HAP-1 (cell line): ENCODE measurements at regions not wholly inside any gene's neighbourhood (a gene's known extent, or its start where the extent isn't known, plus 50 kb on each side); places are given as distances from the start of the nearest gene placed in this dataset.
"Not testable (repeated sequence)": the region's sequence is repeated elsewhere in the genome, so short reads cannot be mapped to it uniquely, and the experiment has no call there.

Experiments
- DNase-seq, 2 experiments: peaks; one replicate each; pipeline ENCODE4 v3.0.0-alpha.2; 2016 to 2020; ENCODE audit warnings: low spot score in 2 of 2
- H3K27me3 ChIP-seq: fragments of 250-450 bp; sonication (Bioruptor Pico); 2 replicates; pipeline ENCODE4 v1.5.1; 2020; ENCODE audit warnings: low read depth, mild to moderate bottlenecking, moderate library complexity
- H3K36me3 ChIP-seq: fragments of 250-450 bp; sonication (Bioruptor Pico); replicated peaks from 2 replicates; pipeline ENCODE4 v1.5.1; 2020; ENCODE audit warnings: mild to moderate bottlenecking
- H3K4me1 ChIP-seq: fragments of 250-450 bp; sonication (Bioruptor Pico); 2 replicates; pipeline ENCODE4 v1.5.1; 2020; ENCODE audit warnings: mild to moderate bottlenecking
- H3K4me3 ChIP-seq: fragments of 250-450 bp; sonication (Bioruptor Pico); 2 replicates; pipeline ENCODE4 v1.5.1; 2020; ENCODE audit warnings: mild to moderate bottlenecking, moderate library complexity
- H3K9me3 ChIP-seq: fragments of 250-450 bp; sonication (Bioruptor Pico); 2 replicates; pipeline ENCODE4 v1.5.1; 2020; ENCODE audit warnings: mild to moderate bottlenecking, moderate library complexity
- in situ Hi-C: fragments of 300-500 bp; cut with MboI; formaldehyde crosslinking; loops from 3 replicates; pipeline ENCODE4 v1.14.3; 2020; ENCODE audit warnings: low sequenced_read_pairs, inconsistent platforms, mixed read lengths

DNA sequence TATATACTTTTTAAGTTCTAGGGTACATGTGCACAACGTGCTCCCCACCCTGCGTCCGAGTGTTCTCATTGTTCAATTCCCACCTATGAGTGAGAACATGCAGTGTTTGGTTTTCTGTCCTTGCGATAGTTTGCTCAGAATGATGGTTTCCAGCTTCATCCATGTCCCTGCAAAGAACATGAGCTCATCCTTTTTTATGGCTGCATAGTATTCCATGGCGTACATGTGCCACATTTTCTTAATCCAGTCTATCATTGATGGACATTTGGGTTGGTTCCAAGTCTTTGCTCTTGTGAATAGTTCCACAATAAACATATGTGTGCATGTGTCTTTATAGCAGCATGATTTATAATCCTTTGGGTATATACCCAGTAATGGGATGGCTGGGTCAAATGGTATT, 148.1 kb upstream of the CHST15 start:
- H3K9me3 ChIP-seq, H3K36me3 ChIP-seq, H3K4me1 ChIP-seq, H3K4me3 ChIP-seq, H3K27me3 ChIP-seq, in situ Hi-C loops, DNase-seq: not testable (repeated sequence)

DNA sequence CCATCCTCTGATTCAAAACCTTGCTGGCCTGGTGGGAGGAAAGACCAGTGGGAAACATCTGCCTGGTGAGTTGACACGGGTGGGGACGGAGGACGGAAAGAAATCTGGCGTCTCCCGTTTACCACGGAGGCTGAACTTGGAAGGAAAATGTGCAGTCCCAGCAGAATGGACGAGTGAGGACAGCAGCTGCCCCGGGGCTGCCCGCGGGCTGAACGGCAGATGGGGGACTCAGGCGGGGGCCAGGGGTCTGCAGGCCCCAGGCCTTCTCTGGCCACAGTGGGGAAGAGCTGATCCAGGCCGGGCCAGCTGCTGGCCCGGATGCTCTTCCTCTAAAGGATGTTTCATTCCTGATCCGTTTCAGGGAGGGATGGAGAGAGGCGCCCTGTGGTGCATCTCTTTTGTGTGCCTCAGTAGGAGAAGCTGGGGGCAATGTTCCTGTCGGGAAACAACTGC, 147.5 kb upstream of the CHST15 start:
- H3K27me3 ChIP-seq: no peaks in the 10 kb centered on the region
- in situ Hi-C loops: no loop called here

DNA sequence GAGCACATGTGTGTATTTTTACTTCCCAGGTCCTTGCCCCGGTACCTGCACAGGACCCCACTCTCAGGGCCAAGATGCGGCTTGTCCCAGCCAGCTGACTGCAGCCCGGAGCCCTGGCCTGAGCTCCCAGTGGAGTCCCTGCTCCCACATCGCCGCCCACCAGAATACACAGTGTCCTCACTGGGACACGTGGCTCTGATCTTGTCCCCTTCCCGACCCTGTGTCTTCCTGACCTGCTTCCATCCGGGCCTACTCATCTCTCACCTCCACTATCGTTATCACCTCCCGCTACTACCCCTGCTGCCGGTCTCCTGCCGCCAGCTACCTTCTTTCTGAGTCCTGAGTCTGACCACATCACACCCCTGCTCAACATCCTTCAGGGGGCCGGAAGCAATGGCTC, 146.3 kb upstream of the CHST15 start:
- no peaks in the 10 kb centered on the region for H3K4me1 ChIP-seq
- H3K9me3 ChIP-seq: no peaks in the 10 kb centered on the region
- no peaks in the 10 kb centered on the region for H3K36me3 ChIP-seq
- no peaks in the 10 kb centered on the region for H3K27me3 ChIP-seq
- DNase-seq: no peak
- in situ Hi-C loops: no loop called here
- no peak overlapping the region for H3K4me3 ChIP-seq

More for the DNA sequence above, 147.5 kb upstream of the CHST15 start:
- Histone ChIP-seq H3K9me3 (no peaks in the 10 kb centered on the region), H3K4me1 (no peaks in the 10 kb centered on the region), H3K4me3 (no peak overlapping the region), H3K36me3 (no peaks in the 10 kb centered on the region)
- DNase-seq: no peak

DNA sequence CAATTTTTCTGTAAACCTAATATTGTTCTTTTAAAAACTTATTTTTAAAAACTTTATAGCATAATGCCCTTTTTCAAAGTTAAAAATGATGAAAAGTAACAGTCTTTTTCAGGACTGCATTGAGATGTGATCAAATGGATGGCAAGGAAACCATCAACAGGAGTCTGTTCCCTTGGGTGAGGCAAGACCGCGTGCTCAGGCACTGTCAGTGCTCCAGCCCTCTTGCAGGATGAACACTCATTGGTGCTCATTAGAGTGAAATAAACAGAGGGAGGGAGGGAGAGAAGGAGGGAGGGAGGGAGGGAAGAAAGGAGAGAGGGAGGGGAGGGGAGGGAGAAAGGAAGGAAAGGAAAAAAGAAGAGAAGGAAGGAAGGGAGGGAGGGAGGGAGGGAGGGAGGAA, 145.7 kb upstream of the CHST15 start:
- H3K4me1 ChIP-seq: no peaks in the 10 kb centered on the region
- DNase-seq: no peak
- no peaks in the 10 kb centered on the region for H3K9me3 ChIP-seq
- H3K27me3 ChIP-seq: no peaks in the 10 kb centered on the region
- no peak overlapping the region for H3K4me3 ChIP-seq
- no peaks in the 10 kb centered on the region for H3K36me3 ChIP-seq
- in situ Hi-C loops: no loop called here

DNA sequence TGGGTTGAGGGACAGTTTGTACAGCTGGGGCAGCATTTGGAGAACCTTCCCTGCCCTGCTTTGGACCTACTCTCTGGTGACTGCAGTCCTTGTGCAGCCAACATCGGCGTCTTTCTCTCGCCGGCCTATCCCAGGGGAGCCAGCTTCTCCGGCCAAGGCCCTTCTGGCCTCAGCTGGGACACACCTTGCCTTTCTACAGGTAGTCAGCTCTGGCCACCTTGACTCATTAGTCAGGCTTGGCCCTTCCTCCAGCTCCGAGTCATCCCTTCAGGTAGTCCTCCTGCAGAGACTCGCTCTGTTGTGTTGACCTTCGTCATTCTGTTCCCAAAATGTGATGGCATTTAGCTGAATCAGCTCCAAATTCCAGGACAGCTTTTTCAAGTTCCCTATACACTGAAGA, 145.0 kb upstream of the CHST15 start:
- no peaks in the 10 kb centered on the region for H3K36me3 ChIP-seq
- in situ Hi-C loops: no loop called here
- H3K9me3 ChIP-seq: no peaks in the 10 kb centered on the region
- H3K27me3 ChIP-seq: no peaks in the 10 kb centered on the region
- DNase-seq: no peak
- H3K4me3 ChIP-seq: no peak overlapping the region
- H3K4me1 ChIP-seq: no peaks in the 10 kb centered on the region

DNA sequence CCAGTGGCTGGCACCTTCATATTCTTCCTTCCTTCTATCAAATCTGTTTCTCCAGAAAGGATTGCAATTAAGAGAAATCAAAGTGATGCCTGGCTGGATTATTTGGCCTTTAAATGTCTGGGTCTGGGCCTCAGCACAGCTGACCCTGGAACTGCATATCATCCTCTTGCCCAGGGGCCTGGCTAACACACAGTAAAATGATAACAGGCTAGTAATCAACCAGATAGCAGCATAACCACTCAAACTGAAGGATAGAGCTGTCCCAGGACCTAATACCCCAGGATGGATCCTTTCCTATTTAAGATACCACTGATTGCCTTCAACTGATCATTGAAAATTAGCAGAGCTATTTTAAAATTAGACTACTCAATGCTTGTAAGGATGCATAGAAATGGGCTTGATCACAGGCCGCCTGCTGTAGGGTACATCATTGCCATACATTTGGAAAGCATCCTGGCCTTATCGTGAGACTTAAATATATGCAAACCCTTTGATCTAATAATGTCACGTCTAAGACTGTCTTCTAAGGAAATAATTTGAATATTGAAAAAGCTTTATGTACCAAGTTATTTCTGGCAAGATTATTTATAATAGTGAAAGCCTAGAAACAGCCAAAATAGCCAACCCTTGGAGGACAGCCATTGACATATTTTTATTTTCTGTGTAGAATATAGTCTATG, 144.0 kb upstream of the CHST15 start:
- Histone ChIP-seq H3K4me3 (no peak overlapping the region), H3K36me3 (no peaks in the 10 kb centered on the region), H3K4me1 (no peaks in the 10 kb centered on the region), H3K27me3 (no peaks in the 10 kb centered on the region), H3K9me3 (no peaks in the 10 kb centered on the region)
- in situ Hi-C loops: no loop called here
- no peak for DNase-seq

DNA sequence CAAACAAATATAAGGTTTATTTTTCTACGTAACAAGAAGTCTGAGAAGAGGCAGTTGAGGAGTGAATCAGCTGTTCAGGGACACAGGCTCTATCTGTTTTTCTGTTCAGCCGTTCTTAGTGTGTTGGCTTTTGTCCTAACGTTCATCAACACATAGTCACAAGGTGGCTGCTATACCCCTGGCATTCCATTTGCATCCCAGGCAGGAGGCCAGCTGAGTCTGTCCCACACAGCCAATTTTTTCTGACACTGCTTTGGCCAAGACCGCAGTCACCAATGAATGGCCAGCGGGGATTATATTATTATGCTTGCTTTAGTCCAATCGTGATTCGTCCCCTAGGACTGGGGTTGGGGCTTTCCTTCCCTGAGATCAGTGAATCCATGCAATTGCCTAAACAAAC, 143.4 kb upstream of the CHST15 start:
- Histone ChIP-seq H3K4me1 (no peaks in the 10 kb centered on the region), H3K4me3 (no peak overlapping the region), H3K9me3 (no peaks in the 10 kb centered on the region), H3K27me3 (no peaks in the 10 kb centered on the region), H3K36me3 (no peaks in the 10 kb centered on the region)
- in situ Hi-C loops: no loop called here
- DNase-seq: no peak

DNA sequence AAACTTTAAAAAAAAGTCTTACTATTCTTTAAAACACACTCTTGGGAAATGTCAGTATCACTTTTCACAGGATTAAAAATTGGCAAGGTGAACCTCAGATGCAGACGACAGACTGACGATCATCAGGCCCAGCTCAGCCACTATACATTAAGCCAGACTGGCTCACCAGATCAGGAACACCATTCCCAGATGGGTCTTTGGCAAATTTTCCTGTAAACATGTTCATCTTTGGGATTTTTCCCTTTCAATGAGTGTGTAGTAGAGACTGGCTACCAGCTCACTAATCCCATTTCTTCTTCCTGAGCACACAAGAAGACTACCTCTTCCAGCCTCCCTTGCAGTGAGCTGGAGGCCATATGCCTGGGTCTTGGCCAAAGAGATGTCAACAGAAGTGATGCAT, 142.7 kb upstream of the CHST15 start:
- H3K36me3 ChIP-seq: no peaks in the 10 kb centered on the region
- no peaks in the 10 kb centered on the region for H3K9me3 ChIP-seq
- no peak for DNase-seq
- no peaks in the 10 kb centered on the region for H3K4me1 ChIP-seq
- in situ Hi-C loops: no loop called here
- no peaks in the 10 kb centered on the region for H3K27me3 ChIP-seq
- no peak overlapping the region for H3K4me3 ChIP-seq

DNA sequence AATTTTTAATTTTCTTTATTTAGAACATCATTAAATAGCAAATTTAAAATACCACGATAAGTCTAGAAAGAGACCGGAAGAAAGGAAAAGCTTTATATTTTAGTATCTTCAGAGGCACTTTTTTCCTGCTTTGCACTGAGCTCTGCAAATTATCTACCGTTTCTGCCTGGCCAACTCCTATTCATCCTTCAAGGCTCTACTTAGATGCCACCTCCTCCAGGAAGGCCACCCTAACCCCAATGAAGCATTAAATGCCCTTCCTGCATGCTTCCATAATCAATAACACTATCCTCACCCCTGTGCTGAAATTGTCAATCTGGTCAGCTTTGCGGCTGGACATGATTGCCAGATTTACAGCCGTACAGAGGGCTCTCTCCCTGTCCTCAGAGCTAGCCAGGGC, 141.8 kb upstream of the CHST15 start:
- Histone ChIP-seq H3K4me1 (no peaks in the 10 kb centered on the region), H3K27me3 (no peaks in the 10 kb centered on the region)
- in situ Hi-C loops: no loop called here

DNA sequence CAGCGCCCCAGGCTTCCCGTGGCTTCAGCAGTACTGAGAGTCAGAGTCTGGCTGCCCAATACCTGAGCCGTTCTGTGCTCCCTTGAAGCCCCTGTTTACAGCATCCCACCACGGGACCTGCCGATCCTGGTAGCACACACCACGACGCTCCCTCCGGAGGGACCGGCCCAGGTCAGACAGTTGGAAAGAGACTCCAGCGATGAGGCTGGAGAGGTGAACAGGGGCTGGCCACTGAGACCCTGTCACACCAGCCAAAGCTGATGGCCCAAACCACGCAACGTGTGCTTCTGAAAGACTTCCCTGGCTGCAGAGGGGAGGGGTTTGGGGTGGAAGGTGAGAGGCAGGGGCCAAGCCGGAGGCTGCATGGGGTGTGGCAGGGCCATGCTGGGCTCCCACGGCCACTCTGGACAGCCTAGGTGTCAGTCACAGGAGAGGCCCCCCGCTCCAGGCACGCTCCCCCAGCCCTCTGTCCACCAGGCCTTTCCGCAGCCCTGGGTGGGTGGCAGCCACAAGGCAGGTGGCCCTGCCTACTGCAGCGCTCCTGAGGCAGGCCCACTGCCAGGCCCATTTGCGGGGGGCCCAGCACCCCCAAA, 140.2 kb upstream of the CHST15 start:
- no peak for DNase-seq
- H3K4me1 ChIP-seq: no peaks in the 10 kb centered on the region
- no peaks in the 10 kb centered on the region for H3K27me3 ChIP-seq

More for the DNA sequence above, 141.8 kb upstream of the CHST15 start:
- DNase-seq: no peak
- Histone ChIP-seq H3K9me3 (no peaks in the 10 kb centered on the region), H3K4me3 (no peak overlapping the region), H3K36me3 (no peaks in the 10 kb centered on the region)

DNA sequence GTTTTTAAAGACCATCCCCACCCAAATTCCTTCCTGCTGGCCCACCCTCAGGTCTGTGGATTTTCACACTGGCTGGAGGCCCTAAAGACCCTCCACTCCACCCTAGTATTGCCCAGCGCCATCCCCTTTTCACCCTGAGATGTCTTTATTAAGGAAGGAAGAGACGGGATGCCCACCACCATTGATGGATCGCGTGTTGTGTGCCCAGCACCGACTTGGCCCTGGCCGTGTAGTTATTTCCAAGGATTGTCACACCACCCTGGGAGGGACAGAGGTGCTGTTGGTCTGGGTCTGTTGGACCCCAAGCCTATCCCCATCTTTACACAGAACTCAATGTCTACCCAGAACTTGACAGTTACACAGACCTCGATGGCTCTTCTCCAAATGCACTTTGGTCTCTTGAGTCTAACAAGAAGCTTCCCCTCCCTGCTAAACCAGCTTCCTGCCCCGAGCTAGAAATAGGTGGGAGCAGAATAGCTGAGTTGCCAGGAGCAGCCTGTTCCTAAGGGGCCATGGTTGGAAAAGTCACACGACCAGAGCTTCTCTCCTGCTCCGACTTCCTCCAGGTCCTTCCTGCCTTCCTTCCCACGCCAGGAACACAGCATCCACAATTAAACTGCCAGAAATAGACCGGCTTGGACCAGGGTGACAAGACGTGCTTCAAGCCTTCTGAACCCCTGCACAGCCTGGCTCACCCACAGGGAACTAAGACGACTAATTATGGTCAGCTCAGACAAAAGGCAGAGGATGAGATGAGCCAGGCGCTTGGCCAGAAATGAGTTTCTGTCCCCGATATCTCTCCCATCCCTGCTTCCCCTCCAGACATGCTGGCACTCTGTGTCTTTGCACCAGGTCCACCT, 139.5 kb upstream of the CHST15 start:
- no peaks in the 10 kb centered on the region for H3K4me1 ChIP-seq
- no peak overlapping the region for H3K4me3 ChIP-seq
- in situ Hi-C loops: no loop called here
- no peak for DNase-seq
- H3K36me3 ChIP-seq: no peaks in the 10 kb centered on the region
- H3K27me3 ChIP-seq: no peaks in the 10 kb centered on the region
- H3K9me3 ChIP-seq: no peaks in the 10 kb centered on the region

More for the DNA sequence above, 140.2 kb upstream of the CHST15 start:
- no peaks in the 10 kb centered on the region for H3K36me3 ChIP-seq
- no peak overlapping the region for H3K4me3 ChIP-seq
- in situ Hi-C loops: no loop called here
- no peaks in the 10 kb centered on the region for H3K9me3 ChIP-seq

DNA sequence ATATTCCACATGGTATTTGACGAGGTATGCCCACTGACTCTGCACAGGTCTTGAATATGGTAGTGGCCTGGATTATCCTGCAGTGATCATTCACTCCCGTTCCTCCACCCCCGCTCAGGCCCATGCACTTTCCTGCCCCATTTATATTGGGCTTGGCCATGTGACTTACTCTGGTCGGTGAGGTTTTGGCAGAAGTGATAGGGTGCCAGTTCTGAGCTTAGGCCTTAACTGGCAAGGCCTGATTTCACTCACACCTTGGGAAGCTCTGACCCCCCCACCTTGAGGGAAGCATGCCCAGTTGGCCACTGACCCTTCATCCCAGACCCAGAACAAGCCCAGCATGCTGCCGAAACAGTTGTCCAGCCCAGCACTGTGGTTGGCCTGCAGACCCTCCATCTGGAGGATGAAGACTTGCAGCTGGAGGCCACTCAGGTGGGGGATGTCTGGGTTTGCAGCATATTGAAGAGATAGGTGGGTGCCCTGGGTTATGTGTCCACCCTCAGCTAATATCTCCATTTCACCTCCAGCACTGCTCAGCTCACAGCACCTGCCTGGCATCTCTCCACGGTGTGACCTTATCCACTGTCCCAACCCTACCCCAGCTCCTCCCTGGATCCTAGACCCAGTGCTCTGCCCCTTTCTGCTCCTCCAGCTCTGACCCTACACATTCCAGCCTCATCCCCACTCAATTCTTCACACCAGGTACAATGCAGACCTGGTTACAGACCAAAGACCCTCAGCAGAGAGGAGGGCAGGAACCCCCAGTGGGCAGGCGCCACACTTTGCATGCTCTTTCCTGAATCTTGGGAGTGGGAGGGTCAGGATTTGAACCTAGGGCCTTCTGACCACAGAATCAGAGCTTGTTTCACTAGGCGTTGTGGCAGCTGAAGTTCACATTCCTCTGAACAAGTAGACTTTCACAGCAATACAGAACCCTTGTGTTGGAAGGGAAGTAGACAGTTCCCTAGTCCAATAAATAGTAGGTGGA, 138.1 kb upstream of the CHST15 start:
- DNase-seq: no peak
- Histone ChIP-seq H3K4me3 (no peak overlapping the region), H3K9me3 (no peaks in the 10 kb centered on the region), H3K36me3 (no peaks in the 10 kb centered on the region), H3K27me3 (no peaks in the 10 kb centered on the region), H3K4me1 (no peaks in the 10 kb centered on the region)
- in situ Hi-C loops: no loop called here

DNA sequence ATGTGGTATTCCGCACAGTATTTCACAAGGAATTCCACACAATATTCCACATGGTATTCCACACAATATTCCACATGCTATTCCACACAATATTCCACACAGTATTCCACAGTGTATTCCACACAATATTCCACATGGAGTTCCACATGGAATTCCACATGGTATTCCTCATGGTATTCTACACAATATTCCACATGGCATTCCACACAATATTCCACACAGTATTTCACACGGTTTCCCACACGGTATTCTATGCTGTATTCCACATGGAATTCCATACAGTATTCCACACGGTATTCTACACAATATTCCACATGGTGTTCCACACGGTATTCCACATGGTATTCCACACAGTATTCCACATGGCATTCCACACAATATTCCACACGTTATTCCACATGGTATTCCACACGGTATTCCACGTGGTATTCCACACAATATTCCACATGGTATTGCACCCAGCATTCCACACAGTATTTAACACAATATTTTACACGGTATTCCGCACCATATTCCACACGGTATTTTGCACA, 137.3 kb upstream of the CHST15 start:
- Histone ChIP-seq H3K36me3 (no peaks in the 10 kb centered on the region), H3K27me3 (no peaks in the 10 kb centered on the region), H3K4me1 (no peaks in the 10 kb centered on the region), H3K9me3 (no peaks in the 10 kb centered on the region), H3K4me3 (no peak overlapping the region)
- in situ Hi-C loops: no loop called here
- no peak for DNase-seq
